ENCODE measurements at regions not wholly inside any gene's neighbourhood (a gene's known extent, or its start where the extent isn't known, plus 50 kb on each side); places are given as distances from the start of the nearest gene placed in this dataset.

- no peak for TF ChIP-seq CTCF (IDR thresholded peaks at IDR 0.05; ENCODE audit: control extremely low read depth, extremely low read depth, low read depth, missing control alignments)
- POLR2A ChIA-PET, result no interaction called here
- DNase-seq (ENCODE audit: extremely low spot score), result no peak
- CTCF ChIA-PET, result interaction anchor here (1.4 kb wide), 1 partner anchor 54 kb away, joined by 3 read pairs; no protein-coding TSS in a partner anchor
Observed at GRCh38 chr1:194698908-194699318, 1512.5 kb upstream of the B3GALT2 start.

GRCh38 chr1:194693244-194693643 lies 1506.8 kb upstream of the B3GALT2 start:
- POLR2A ChIA-PET, result no interaction called here
- DNase-seq (ENCODE audit: extremely low spot score), result no peak
- TF ChIP-seq CTCF (IDR thresholded peaks at IDR 0.05; ENCODE audit: control extremely low read depth, extremely low read depth, low read depth, missing control alignments), result no peak
- CTCF ChIA-PET, result interaction anchor here (1.0 to 1.4 kb wide), 3 partner anchors 8 to 38 kb away, joined by 3 read pairs; no protein-coding TSS in a partner anchor

GRCh38 chr1:194684636-194685035 lies 1498.2 kb upstream of the B3GALT2 start:
- POLR2A ChIA-PET, result no interaction called here
- TF ChIP-seq CTCF (IDR thresholded peaks at IDR 0.05; ENCODE audit: control extremely low read depth, extremely low read depth, low read depth, missing control alignments), result no peak
- CTCF ChIA-PET, result no interaction called here
- DNase-seq (ENCODE audit: extremely low spot score), result no peak

GRCh38 chr1:194658090-194658439 lies 1471.7 kb upstream of the B3GALT2 start:
- no peak for TF ChIP-seq CTCF (IDR thresholded peaks at IDR 0.05; ENCODE audit: control extremely low read depth, extremely low read depth, low read depth, missing control alignments)
- DNase-seq (ENCODE audit: extremely low spot score), result no peak
- ChIA-PET POLR2A (no interaction called here), CTCF (no interaction called here)

GRCh38 chr1:194654956-194655355 lies 1468.5 kb upstream of the B3GALT2 start:
- ChIA-PET POLR2A (no interaction called here), CTCF (interaction anchor here (1.0 to 1.4 kb wide), 4 partner anchors 8 to 39 kb away, joined by 3 to 4 read pairs (median 3); no protein-coding TSS in a partner anchor)
- no peak for DNase-seq (ENCODE audit: extremely low spot score)
- TF ChIP-seq CTCF (IDR thresholded peaks at IDR 0.05; ENCODE audit: control extremely low read depth, extremely low read depth, low read depth, missing control alignments), result no peak

GRCh38 chr1:194653385-194653784 lies 1467.0 kb upstream of the B3GALT2 start:
- POLR2A ChIA-PET, result no interaction called here
- CTCF ChIA-PET, result interaction anchor here (1.2 to 1.5 kb wide), 2 partner anchors 11 to 28 kb away, joined by 3 read pairs; no protein-coding TSS in a partner anchor
- DNase-seq (ENCODE audit: extremely low spot score), result no peak
- no peak for TF ChIP-seq CTCF (IDR thresholded peaks at IDR 0.05; ENCODE audit: control extremely low read depth, extremely low read depth, low read depth, missing control alignments)

- TF ChIP-seq CTCF (IDR thresholded peaks at IDR 0.05; ENCODE audit: control extremely low read depth, extremely low read depth, low read depth, missing control alignments), result no peak
- CTCF ChIA-PET, result no interaction called here
- DNase-seq (ENCODE audit: extremely low spot score), result no peak
- POLR2A ChIA-PET, result no interaction called here
Observed at GRCh38 chr1:194647118-194647517, 1460.7 kb upstream of the B3GALT2 start.

All from GM10248 (cell line).